Retinal pigment epithelial cell (primary cell): ENCODE measurements at regions not wholly inside any gene's neighbourhood (a gene's known extent, or its start where the extent isn't known, plus 50 kb on each side); places are given as distances from the start of the nearest gene placed in this dataset.

ENCODE experiments used
- DNase-seq: peaks from one replicate; pipeline ENCODE4 v3.0.0-alpha.2; 2010; ENCODE audit warnings: low read depth
- H3K4me3 ChIP-seq: 2 replicates; pipeline ENCODE4 v1.5.1; 2011; ENCODE audit warnings: mild to moderate bottlenecking, low read length, control low read depth, moderate library complexity
- CTCF ChIP-seq: conservative IDR thresholded peaks from 2 replicates; pipeline ENCODE4 v1.5.1; 2011; ENCODE audit warnings: low read depth, low read length, control low read depth, inconsistent platforms

GRCh38 chr10:36115364-36115763 is 473.3 kb upstream of the FZD8 start:
- TF ChIP-seq CTCF = no peak
- no peak overlapping the region for H3K4me3 ChIP-seq
- DNase-seq = no peak

GRCh38 chr10:36114913-36115312 is 472.8 kb upstream of the FZD8 start:
- H3K4me3 ChIP-seq = no peak overlapping the region
- DNase-seq = peak; percentile 25
- TF ChIP-seq CTCF = no peak

- TF ChIP-seq CTCF = no peak
- DNase-seq = no peak
- no peak overlapping the region for H3K4me3 ChIP-seq
Measured at GRCh38 chr10:36114141-36114540, 472.0 kb upstream of the FZD8 start.

- DNase-seq = no peak
Measured at GRCh38 chr10:36111676-36112075, 469.6 kb upstream of the FZD8 start.

GRCh38 chr10:36110097-36110496 is 468.0 kb upstream of the FZD8 start:
- no peak overlapping the region for H3K4me3 ChIP-seq
- no peak for DNase-seq
- no peak for TF ChIP-seq CTCF

More at GRCh38 chr10:36111676-36112075, 469.6 kb upstream of the FZD8 start:
- no peak for TF ChIP-seq CTCF
- H3K4me3 ChIP-seq = no peak overlapping the region

GRCh38 chr10:36109399-36110023 is 467.4 kb upstream of the FZD8 start:
- no peak for DNase-seq
- no peak for TF ChIP-seq CTCF
- no peak overlapping the region for H3K4me3 ChIP-seq

GRCh38 chr10:36097696-36098095 is 455.6 kb upstream of the FZD8 start:
- no peak overlapping the region for H3K4me3 ChIP-seq
- no peak for DNase-seq
- no peak for TF ChIP-seq CTCF
